ENCODE measurements at regions not wholly inside any gene's neighbourhood (a gene's known extent, or its start where the extent isn't known, plus 50 kb on each side); places are given as distances from the start of the nearest gene placed in this dataset.
A peak's percentile ranks its signal among the peaks of the same experiment; 100 is the strongest.

GRCh38 chr20:22652681-22653588, 68.6 kb upstream of the FOXA2 start:
- DNase-seq = no peak

- no peak for DNase-seq
Measured at GRCh38 chr20:22653658-22654642, 69.6 kb upstream of the FOXA2 start.

GRCh38 chr20:22663528-22664025, 79.2 kb upstream of the FOXA2 start:
- no peak for DNase-seq

GRCh38 chr20:22667198-22667597, 82.8 kb upstream of the FOXA2 start:
- no peak for DNase-seq

DNA sequence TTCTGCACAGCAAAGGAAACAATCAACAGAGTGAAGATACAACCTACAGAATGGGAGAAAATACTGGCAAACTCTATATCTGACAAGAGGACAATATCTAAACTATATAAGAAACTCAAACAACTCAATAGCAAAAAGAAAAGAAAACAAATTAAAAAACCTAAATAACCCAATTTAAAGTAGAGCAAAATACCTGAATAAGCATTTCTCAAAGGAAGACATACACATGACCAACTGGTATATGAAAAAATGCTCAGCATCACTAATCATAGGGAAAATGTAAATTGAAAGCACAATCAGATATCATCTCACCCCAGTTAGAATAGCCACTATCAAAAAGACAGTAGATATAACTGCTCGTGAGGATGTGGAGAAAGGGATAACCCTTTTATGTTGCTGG, 87.8 kb upstream of the FOXA2 start:
- DNase-seq = no peak

- no peak for DNase-seq
Measured at GRCh38 chr20:22673467-22673866, 89.1 kb upstream of the FOXA2 start.

DNA sequence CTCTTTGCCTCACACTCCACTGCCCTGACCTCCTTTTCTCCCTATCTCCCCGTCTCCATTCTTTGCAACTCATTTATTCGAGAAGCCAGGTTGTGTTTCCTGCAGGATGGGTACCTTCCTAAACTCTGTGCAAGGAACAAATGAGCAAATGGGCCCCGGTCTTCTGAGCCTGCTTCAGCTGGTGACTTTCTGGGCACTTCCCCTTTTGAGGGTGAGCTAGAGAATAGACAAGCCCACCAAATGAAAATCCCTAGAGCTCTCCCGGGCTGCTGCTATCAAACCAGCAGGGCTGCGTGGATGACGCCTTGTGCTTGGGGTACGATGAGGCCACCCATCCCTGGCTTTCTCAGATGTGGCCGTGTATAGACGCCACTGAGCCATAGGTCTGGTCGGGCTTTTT, 91.0 kb upstream of the FOXA2 start:
- no peak for DNase-seq

- DNase-seq = no peak
Measured at GRCh38 chr20:22678678-22679077, 94.3 kb upstream of the FOXA2 start.

- DNase-seq = no peak
Measured at GRCh38 chr20:22679197-22679596, 94.8 kb upstream of the FOXA2 start.

DNA sequence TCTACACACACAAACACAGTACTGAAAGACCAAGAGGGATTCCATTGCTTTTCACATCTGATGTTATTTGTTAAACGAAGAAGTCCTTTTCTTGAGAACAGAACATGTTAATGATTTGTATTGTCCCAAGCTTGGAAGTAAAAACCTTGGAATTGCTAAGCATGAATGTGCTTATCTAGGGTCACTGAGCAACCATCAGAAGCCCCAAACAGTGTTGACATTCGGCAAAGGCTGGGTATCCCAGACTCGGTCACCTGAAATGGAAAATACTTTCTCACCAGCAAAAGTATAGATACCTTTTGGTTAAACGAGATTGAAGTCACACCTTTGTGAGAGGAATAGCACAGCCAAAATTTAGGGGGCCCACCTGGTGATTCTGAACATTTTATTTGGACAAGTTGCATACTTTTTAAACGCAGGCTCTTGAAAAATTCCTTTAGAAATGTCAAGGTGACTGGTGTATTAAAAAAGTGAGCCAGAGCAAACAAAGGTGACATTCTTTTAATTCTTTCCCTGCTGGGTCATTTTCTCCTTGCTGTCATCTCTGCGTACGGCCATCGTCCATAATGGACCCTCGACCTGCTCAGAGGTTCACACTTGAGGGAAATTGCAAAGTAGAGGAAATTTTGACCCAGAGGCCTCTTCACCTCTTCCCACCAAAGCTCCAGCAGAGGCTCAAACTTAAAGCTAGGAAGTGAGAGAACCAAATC, 95.8 kb upstream of the FOXA2 start:
- DNase-seq = no peak

DNA sequence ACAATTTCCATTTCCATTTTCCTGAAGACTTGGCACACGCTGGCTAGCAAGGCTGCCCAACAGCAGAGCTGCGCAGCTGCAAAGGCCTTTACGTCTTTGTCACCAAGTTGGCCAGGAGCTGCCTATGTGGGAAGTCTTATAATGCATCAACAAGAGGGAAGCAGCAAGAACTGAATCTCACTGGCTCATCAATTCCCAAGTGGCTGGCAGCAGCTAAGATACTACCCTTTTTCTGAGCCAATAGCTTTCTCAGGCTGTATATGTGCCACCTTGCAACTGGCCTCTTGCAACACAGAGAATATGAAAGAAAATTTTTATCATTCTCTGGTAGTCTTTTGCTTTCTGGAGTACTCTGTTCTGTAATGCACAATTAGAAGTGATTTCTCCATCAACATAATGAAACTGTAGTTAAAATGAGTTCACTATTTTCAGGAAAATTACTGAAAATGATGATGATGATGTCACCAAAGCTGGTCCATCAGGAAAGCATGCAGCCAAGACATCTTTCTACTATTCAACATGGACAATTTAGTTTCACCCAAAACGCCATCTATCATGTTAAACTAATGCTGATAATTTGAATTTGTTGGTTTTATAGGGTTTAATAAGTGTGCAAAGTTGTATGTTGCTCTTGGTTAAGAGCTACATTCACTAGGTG, 97.3 kb upstream of the FOXA2 start:
- no peak for DNase-seq

DNA sequence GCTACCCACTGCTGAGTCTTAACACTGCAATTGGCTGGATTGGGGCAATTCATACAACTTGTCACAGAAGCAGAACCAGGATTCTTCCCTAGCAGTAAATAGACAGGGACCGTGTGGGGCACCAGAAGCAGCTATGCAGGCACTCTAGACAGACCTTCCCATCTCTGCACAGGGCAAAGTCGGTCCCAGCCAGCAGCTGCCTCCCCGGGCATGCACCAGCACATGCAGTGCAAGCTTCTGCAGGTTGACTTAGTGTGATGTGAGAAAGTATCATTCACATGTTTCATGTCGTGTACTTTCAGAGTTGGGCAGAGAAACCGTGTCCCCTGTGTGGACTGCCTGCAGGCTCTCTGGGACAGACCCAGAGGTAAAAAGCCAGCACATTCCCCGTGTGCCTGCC, 98.0 kb upstream of the FOXA2 start:
- no peak for DNase-seq

DNA sequence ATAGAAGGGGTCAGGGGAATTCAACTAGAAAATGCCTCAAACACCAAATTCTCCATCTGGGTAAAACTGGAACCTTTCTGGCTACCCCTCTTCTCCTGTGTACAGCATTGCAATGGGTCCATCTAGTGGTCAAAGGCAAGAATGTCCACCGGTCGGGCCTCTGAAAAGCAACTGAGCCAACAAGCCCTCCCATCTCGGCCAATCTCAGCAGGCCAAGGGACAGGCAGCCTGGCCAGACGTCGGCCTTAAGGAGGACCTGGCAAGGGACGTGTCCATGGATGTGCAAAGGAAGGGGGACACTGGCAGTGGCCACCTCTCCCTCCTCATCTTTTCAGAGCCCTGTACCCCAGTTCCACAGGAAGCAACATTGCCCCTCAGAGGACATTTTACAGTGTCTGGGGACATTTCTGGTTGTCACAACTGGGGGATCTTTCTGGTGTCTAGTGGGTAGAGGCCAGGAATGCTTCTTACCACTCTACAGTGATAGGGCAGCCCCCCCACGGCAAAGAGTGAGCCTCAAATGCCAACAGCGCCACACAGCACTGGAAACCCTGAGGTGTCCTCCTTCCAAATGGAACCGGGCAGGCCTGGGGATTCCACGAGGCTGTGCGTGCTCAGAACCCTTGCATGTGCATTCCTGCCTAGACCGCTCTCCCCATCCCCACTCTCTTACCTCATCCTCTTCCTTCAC, 99.8 kb upstream of the FOXA2 start:
- peak; percentile 67 for DNase-seq

DNA sequence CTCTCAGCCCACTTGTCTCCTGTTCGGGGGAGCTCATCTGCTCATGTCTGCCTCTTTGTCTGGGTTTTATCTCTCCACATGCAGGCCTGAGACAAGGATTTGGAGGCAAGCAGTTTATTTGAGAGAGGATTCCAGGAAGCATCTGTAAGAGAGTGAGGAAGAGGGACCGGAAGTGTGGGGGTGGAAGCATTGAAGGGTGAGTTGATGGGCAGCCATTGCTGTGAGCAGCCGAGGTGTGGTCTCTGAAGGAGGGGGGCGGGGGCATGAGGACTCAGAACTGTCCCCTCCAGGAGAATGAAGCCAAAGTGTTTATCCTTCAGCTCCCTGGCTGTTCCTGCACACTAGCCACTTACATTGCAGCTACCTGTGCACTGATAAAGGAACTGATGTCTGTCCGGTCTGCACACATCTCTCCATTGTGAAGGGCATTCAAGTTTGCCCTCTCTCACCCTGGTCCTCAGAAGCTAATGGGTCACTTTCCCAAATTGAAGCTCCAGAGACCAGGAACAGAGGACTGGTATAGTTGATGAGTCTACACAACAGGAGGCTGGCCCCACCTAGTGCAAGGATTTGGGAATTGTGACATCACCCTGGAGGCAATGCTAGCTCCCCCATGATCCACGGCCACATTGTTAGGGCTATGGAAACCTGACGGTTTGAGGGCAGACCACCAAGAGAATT, 100.5 kb upstream of the FOXA2 start:
- DNase-seq = peak; percentile 6

DNA sequence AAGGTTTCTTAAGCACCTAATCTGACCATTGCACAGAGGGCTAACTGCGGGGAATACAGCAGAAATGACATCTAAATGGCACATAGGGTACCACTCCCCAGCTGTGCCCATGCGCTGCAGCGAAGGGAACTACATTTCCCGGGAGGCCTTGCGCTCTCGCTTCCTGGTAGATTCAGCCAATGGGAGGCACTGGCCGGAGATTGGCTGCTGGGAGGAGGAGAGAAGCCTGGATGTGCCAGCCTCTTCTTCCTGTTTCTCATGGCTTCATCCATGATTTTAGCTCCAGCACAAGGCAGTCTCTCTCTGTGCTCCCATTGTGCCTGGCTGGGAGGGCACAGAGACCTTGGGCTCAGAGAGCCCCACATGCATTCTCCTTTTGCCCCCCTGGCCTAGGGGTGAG, 101.7 kb upstream of the FOXA2 start:
- DNase-seq = peak; percentile 66

DNA sequence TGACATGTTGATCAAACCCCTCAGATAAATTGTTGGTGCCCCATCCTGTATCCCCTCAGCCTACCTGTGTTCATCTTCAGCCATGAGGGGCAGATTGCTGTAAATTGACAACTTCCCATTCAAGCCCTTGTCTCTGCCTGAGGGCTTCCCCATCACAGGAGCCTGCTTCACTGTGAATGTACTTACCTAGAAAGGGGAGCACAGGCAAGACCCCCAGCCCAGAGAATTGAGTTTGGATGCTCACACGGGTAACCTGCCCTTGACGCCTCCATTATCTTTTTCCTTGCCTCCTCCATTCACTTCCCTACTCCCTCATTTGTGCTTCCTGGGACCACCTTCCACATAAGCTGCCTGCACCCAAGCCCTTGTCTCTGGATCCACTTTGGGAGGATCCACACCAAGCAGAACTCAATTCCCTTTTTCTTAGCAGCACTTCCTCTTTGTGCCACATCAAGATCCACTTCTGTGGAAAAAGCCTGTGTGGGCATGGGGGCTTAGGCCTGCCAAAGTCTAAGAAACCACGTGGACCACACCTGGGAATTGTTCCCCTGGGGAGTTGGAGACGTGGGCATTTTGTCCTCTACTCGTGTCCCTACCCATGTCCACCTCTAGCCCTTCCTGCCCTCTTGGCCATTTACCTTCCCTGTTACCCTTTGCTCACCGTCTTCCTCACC, 103.4 kb upstream of the FOXA2 start:
- DNase-seq = no peak

- DNase-seq = no peak
Measured at GRCh38 chr20:22688485-22688884, 104.1 kb upstream of the FOXA2 start.

- no peak for DNase-seq
Measured at GRCh38 chr20:22689266-22689665, 104.9 kb upstream of the FOXA2 start.

- DNase-seq = no peak
Measured at GRCh38 chr20:22690000-22690399, 105.6 kb upstream of the FOXA2 start.

GRCh38 chr20:22690616-22691179, 106.3 kb upstream of the FOXA2 start:
- DNase-seq = no peak

All from fibroblast of skin of abdomen (primary cell).